ENCODE measurements at regions not wholly inside any gene's neighbourhood (a gene's known extent, or its start where the extent isn't known, plus 50 kb on each side); places are given as distances from the start of the nearest gene placed in this dataset.

- no peak for TF ChIP-seq CTCF (IDR thresholded peaks at IDR 0.05 in 8 of 11, conservative IDR thresholded peaks at IDR 0.05 in 3 of 11)
- TF ChIP-seq POLR2A (IDR thresholded peaks at IDR 0.05): no peak
Measured at GRCh38 chr16:6562986-6563385, 769.7 kb upstream of the RBFOX1 start.
